Activated CD8-positive, alpha-beta memory T cell treated with anti-CD3 and anti-CD28 coated beads, Interleukin-2, amount 50 U/mL, for 1 hour (primary cell): ENCODE measurements at regions not wholly inside any gene's neighbourhood (a gene's known extent, or its start where the extent isn't known, plus 50 kb on each side); places are given as distances from the start of the nearest gene placed in this dataset.
"Not testable (repeated sequence)": the region's sequence is repeated elsewhere in the genome, so short reads cannot be mapped to it uniquely, and the experiment has no call there.

Experiments used
- DNase-seq: peaks from one replicate; pipeline ENCODE4 v3.0.0-alpha.2; 2020; ENCODE audit errors: extremely low read depth

DNA sequence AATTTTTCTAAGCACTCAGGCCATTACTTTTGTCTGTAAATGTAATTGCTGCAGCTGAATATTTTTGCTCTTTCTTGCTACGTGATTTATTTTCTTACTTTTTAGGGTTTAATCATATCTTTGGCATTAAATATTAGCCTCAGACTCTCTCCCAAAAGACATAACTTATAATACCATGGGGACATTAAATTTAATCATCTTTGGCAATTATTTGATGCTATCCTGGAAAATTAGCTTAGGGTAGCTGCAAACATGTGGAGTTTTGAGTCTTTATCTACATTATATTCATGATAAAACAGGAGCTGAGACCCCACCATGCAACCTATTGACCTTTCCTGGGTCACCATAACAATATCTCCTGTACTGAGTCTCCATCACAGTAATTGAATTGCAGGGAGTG is 59.1 kb upstream of the EDAR start:
- DNase-seq, result no peak

DNA sequence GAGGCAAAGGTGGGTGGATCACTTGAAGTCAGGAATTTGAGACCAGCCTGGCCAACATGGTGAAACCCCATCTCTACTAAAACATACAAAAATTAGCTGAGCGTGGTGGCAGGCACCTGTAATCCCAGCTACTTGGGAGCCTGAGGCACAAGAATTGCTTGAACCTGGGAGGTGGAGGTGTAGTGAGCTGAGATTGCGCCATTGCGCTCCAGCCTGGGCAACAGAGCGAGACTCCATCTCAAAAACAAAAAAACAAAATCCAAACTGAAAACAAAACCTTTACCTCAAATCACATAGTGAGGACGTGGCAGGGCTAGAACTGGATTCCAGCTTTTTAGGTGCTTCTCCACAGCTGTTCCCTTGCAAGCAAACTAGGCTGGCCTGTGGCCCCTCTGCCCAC is 58.5 kb upstream of the EDAR start:
- DNase-seq, result not testable (repeated sequence)

- DNase-seq, result no peak
Measured at GRCh38 chr2:109046925-109047508, 58.0 kb upstream of the EDAR start.

DNA sequence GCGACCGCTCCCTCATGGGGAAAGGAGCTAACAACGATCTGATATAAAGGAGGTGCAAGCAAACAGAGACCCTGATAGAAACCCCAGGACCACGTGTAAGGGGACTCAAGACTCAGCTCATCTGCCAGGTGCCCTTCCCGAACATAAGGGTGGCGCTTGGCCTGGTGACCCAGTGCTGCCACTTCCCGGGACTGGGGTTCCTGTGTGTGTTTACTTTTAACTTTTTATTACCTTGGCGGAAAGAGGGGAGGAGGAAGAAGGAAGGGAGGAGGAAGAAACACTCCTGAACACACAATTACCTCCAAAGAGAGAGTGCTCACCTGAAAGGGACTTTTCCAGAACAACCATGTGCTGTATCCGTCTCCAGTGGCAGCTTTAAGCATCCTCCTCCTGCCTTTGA is 56.5 kb upstream of the EDAR start:
- DNase-seq, result no peak

- DNase-seq, result no peak
Measured at GRCh38 chr2:109038992-109039391, 50.0 kb upstream of the EDAR start.
